AG10803 (cell line): ENCODE measurements at regions not wholly inside any gene's neighbourhood (a gene's known extent, or its start where the extent isn't known, plus 50 kb on each side); places are given as distances from the start of the nearest gene placed in this dataset.
"Not testable (repeated sequence)": the region's sequence is repeated elsewhere in the genome, so short reads cannot be mapped to it uniquely, and the experiment has no call there.

Experiments
- DNase-seq: peaks from one replicate; pipeline ENCODE4 v3.0.0; 2010; ENCODE audit warnings: low read depth
- H3K4me3 ChIP-seq: 2 replicates; pipeline ENCODE4 v1.5.1; 2011; ENCODE audit warnings: mild to moderate bottlenecking, low read length, control low read depth
- TF ChIP-seq, protein P1 (sequence below): conservative IDR thresholded peaks from 2 replicates; pipeline ENCODE4 v1.5.1; 2011; ENCODE audit warnings: mild to moderate bottlenecking, low read length, control low read depth, inconsistent platforms

GRCh38 chr16:26856271-26856670 is 210.5 kb upstream of the C16orf82 start:
- no peak overlapping the region for H3K4me3 ChIP-seq
- TF ChIP-seq, protein P1, sequence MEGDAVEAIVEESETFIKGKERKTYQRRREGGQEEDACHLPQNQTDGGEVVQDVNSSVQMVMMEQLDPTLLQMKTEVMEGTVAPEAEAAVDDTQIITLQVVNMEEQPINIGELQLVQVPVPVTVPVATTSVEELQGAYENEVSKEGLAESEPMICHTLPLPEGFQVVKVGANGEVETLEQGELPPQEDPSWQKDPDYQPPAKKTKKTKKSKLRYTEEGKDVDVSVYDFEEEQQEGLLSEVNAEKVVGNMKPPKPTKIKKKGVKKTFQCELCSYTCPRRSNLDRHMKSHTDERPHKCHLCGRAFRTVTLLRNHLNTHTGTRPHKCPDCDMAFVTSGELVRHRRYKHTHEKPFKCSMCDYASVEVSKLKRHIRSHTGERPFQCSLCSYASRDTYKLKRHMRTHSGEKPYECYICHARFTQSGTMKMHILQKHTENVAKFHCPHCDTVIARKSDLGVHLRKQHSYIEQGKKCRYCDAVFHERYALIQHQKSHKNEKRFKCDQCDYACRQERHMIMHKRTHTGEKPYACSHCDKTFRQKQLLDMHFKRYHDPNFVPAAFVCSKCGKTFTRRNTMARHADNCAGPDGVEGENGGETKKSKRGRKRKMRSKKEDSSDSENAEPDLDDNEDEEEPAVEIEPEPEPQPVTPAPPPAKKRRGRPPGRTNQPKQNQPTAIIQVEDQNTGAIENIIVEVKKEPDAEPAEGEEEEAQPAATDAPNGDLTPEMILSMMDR = no peak
- no peak for DNase-seq

- no peak for DNase-seq
- TF ChIP-seq, protein P1 = no peak
- H3K4me3 ChIP-seq = no peak overlapping the region
These were observed 209.9 kb upstream of the C16orf82 start for GRCh38 chr16:26856791-26857190.

DNA sequence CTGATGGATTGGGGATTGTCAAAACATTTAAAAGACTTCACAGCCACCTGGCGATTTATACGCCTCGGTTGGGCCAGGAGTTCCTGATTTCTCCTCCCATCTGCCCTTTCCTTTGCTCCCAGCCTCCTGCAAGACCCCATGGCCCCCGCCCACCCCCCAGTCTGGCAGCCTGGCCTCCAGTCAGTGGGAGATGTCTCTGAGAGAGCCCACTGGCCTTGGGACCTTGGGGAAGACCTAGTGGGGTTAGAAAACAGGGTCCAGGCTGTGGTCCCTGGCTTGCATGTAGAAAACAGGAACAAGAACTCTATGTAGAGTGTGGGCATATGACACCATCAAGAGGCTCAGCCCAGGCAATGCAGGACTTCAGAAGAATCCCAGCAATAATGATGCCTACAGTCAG is 209.4 kb upstream of the C16orf82 start:
- DNase-seq = no peak
- TF ChIP-seq, protein P1 = no peak
- no peak overlapping the region for H3K4me3 ChIP-seq

GRCh38 chr16:26860506-26860905 is 206.2 kb upstream of the C16orf82 start:
- H3K4me3 ChIP-seq = no peak overlapping the region
- TF ChIP-seq, protein P1 = no peak
- DNase-seq = no peak

DNA sequence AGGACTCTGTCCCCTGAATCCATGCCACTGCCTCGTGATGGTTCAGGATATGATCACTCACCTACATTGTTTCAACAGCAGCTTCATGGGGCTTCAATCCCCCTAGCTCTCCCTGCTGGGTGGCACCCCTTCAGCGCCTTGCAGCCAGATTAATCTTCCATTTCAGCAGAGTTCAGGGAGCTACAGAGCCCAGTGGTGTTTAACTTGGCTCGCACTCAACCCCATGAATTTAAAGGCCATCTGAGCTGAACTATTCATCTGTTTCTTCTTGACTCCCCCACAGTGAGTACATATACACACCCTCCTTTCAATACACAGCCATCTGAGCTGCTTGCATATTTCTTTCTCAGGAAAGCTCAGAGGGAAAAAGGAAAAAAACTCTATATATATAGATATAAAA is 202.8 kb upstream of the C16orf82 start:
- DNase-seq = no peak
- TF ChIP-seq, protein P1 = no peak
- no peak overlapping the region for H3K4me3 ChIP-seq

DNA sequence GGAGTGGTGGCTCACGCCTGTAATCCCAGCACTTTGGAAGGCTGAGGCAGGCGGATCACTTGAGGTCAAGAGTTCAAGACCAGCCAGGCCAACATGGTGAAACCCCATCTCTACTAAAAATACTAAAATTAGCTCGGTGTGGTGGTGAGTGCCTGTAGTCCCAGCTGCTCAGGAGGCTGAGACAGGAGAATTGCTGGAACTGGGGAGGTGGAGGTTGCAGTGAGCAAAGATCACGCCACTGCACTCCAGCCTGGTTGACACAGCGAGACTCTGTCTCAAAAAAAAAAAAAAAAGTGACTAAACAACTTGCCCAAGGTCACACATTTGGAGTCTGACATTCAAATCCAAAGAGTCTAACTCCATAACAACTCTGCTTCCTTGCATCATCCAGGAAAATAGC is 192.4 kb upstream of the C16orf82 start:
- DNase-seq, H3K4me3 ChIP-seq: not testable (repeated sequence)

- DNase-seq = no peak
- TF ChIP-seq, protein P1 = no peak
- H3K4me3 ChIP-seq = no peak overlapping the region
These were observed 189.3 kb upstream of the C16orf82 start for GRCh38 chr16:26877421-26877820.

DNA sequence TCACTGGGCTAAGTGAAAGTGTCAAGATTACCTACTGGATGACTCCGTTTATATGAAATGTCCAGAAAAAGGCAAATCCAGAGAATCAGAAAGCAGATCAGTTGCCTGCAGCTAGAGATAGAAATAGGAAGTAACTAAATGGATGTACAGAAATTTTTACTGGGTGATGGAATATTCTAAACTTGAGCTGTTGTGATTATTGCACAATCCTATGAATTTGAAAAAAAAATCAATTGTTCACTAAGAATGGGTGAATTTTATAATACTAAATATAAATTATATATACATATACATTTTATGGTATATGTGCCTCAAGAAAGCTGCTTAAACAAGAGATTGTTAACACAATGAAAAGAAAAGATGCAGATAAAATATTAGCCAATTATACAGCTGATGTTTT is 181.1 kb upstream of the C16orf82 start:
- TF ChIP-seq, protein P1 = no peak
- no peak for DNase-seq
- H3K4me3 ChIP-seq = no peak overlapping the region
